ENCODE measurements at regions not wholly inside any gene's neighbourhood (a gene's known extent, or its start where the extent isn't known, plus 50 kb on each side); places are given as distances from the start of the nearest gene placed in this dataset.

DNA sequence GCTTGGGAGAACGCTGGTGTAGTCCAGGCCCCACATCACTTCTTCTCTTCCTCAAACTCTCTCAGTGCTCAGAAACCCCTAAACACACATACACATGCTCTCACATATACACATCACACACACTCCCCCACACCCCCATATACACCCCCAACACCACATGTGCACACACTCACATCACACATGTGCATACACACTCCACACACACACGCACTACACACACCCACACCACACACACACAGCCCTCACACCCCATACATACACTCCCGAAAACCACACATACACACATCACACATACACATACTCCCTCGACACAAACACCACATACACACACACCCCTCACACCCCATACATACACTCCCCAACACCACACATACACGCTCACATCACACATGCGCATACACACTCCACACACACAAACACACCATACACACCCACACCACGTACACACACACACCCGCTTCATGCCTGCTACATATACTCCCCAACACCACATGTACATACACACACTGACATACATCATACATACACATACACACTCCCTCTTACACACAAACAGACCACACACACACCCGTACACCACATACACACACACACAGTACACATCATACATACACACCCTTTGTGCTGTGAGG, 110.3 kb upstream of the TMEM170B start:
- H3K4me1 ChIP-seq (ENCODE audit: control insufficient read depth, insufficient read depth, low read length): peaks cover 24% of the 10 kb centered on the region
- H3K27ac ChIP-seq (ENCODE audit: low read depth, low read length): no peak overlapping the region
- no peak overlapping the region for H3K9ac ChIP-seq (ENCODE audit: low read depth, low read length)
- H3K9me3 ChIP-seq (ENCODE audit: control insufficient read depth, insufficient read depth, low read length): no peaks in the 10 kb centered on the region
- no peaks in the 10 kb centered on the region for H3K36me3 ChIP-seq (ENCODE audit: control insufficient read depth, insufficient read depth, low read length)
- no peak overlapping the region for H3K4me3 ChIP-seq (ENCODE audit: low read depth, low read length)
- no peaks in the 10 kb centered on the region for H3K27me3 ChIP-seq (ENCODE audit: control insufficient read depth, insufficient read depth, low read length)

DNA sequence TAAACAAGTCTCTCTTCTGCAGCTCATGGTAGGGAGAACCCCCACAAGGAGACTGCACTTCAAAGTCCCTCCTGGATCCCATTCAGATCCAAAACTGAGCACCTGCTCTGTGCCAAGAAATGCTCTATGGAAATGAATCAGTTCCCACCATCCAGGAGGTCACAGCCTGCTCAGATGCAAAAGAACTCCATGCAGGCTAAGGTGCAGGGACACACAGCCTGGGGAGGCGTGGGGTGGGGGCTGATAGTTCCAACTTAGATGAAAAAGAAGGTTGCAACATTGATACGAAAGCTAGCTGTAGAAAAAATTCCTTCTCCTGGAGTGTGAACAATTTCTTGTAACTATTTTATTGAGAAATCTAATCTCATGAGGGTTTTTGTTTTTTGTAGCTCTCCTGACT, 111.0 kb upstream of the TMEM170B start:
- Histone ChIP-seq H3K9me3 (ENCODE audit: control insufficient read depth, insufficient read depth, low read length) (no peaks in the 10 kb centered on the region), H3K36me3 (ENCODE audit: control insufficient read depth, insufficient read depth, low read length) (no peaks in the 10 kb centered on the region), H3K4me3 (ENCODE audit: low read depth, low read length) (no peak overlapping the region), H3K4me1 (ENCODE audit: control insufficient read depth, insufficient read depth, low read length) (peaks cover 24% of the 10 kb centered on the region), H3K27me3 (ENCODE audit: control insufficient read depth, insufficient read depth, low read length) (no peaks in the 10 kb centered on the region), H3K27ac (ENCODE audit: low read depth, low read length) (no peak overlapping the region), H3K9ac (ENCODE audit: low read depth, low read length) (no peak overlapping the region)

DNA sequence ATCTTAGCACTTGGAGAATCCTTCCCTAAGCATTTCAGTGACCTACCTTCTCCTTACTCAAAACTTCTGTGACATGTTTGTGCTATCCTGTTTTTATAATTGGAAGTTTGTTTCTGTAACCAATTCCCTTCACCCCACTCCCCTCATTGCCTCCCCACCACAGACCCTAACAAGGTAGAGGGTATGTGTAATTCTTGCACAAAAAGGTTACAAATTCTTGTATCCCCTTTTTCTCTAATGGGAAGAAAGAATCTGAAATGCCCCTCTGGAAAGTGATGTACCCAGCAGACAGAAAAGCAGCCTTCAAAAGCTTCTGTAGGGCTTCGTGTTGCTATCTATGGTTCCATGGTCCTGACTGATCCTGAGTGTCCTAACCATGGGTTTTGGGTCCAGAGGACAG, 111.7 kb upstream of the TMEM170B start:
- peaks cover 24% of the 10 kb centered on the region for H3K4me1 ChIP-seq (ENCODE audit: control insufficient read depth, insufficient read depth, low read length)
- no peaks in the 10 kb centered on the region for H3K9me3 ChIP-seq (ENCODE audit: control insufficient read depth, insufficient read depth, low read length)
- no peak overlapping the region for H3K9ac ChIP-seq (ENCODE audit: low read depth, low read length)
- no peaks in the 10 kb centered on the region for H3K36me3 ChIP-seq (ENCODE audit: control insufficient read depth, insufficient read depth, low read length)
- H3K4me3 ChIP-seq (ENCODE audit: low read depth, low read length): no peak overlapping the region
- H3K27me3 ChIP-seq (ENCODE audit: control insufficient read depth, insufficient read depth, low read length): no peaks in the 10 kb centered on the region
- H3K27ac ChIP-seq (ENCODE audit: low read depth, low read length): no peak overlapping the region

DNA sequence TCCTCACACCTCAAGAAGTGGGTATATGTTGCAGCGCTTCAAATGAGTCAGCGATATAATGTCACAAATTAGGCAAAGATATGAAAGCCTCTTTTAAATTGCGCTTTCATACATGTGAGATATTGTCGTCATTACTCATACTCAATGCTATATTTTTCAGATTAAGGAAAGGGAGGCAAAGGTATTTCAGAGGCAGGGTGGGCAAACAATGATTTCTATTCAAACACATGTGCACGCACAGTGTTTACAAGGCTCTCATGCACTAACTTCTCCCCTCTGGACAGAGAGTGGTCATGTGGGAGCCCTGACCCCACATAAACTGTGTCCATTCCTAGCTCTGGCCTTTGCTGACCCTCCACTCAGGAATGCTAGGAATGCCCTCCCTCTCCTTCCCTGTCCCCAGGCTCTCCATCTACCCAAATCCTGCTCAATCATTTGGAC, 112.1 kb upstream of the TMEM170B start:
- Histone ChIP-seq H3K9me3 (ENCODE audit: control insufficient read depth, insufficient read depth, low read length) (no peaks in the 10 kb centered on the region), H3K36me3 (ENCODE audit: control insufficient read depth, insufficient read depth, low read length) (no peaks in the 10 kb centered on the region), H3K9ac (ENCODE audit: low read depth, low read length) (no peak overlapping the region), H3K27ac (ENCODE audit: low read depth, low read length) (no peak overlapping the region), H3K4me1 (ENCODE audit: control insufficient read depth, insufficient read depth, low read length) (peaks cover 24% of the 10 kb centered on the region), H3K27me3 (ENCODE audit: control insufficient read depth, insufficient read depth, low read length) (no peaks in the 10 kb centered on the region), H3K4me3 (ENCODE audit: low read depth, low read length) (no peak overlapping the region)

DNA sequence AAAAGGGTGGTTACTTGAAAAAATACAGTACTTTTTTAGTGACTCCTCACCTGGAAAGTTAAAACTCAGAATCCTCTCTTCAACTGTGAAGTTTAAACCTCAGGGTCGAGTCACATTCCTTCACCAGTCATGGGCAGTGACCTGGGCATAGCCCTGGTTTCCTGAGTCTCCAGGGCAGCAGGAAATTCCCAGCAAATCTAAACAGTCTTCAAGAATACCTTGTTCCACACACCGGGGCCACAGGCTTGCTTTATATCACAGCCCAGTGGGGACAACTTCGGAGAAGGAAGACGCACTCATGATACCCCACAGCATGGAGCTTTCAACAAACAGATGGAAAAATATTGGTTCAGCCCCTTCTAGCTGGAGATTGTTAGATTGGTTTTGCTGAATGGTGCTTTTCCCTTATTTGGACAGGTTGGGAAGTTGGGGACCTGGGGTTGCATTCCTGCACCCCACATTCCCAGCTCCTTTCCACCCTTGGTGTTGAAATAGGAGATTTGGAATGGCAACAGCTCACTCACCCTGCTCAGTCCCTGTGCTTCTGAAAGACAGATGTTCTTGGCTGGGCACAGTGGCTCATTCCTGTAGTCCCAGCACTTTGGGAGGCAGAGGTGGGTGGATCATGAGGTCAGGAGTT, 113.0 kb upstream of the TMEM170B start:
- Histone ChIP-seq H3K4me3 (ENCODE audit: low read depth, low read length) (no peak overlapping the region), H3K27me3 (ENCODE audit: control insufficient read depth, insufficient read depth, low read length) (no peaks in the 10 kb centered on the region), H3K36me3 (ENCODE audit: control insufficient read depth, insufficient read depth, low read length) (no peaks in the 10 kb centered on the region), H3K9ac (ENCODE audit: low read depth, low read length) (no peak overlapping the region), H3K9me3 (ENCODE audit: control insufficient read depth, insufficient read depth, low read length) (no peaks in the 10 kb centered on the region), H3K27ac (ENCODE audit: low read depth, low read length) (no peak overlapping the region), H3K4me1 (ENCODE audit: control insufficient read depth, insufficient read depth, low read length) (peaks cover 17% of the 10 kb centered on the region)

DNA sequence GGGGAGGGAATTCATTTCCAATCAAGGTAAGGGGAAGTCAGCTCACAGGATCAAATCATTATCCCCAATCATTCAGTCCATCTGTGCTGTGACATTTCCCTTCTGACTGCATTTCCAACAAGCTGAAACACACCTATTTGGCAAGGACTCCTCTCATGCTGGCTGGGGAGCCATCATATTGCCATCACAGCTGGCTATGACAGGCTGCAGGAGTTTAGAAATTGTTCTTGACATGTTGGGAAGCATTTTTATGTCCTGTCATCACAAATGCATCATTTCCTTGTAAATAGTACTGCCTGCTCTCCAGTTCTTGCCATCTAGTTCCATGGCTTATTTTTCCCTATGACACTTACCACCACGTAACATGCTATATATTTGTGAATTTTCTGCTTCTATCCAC, 113.9 kb upstream of the TMEM170B start:
- no peak overlapping the region for H3K27ac ChIP-seq (ENCODE audit: low read depth, low read length)
- H3K36me3 ChIP-seq (ENCODE audit: control insufficient read depth, insufficient read depth, low read length): no peaks in the 10 kb centered on the region
- no peaks in the 10 kb centered on the region for H3K27me3 ChIP-seq (ENCODE audit: control insufficient read depth, insufficient read depth, low read length)
- H3K4me1 ChIP-seq (ENCODE audit: control insufficient read depth, insufficient read depth, low read length): peaks cover 9% of the 10 kb centered on the region
- no peak overlapping the region for H3K9ac ChIP-seq (ENCODE audit: low read depth, low read length)
- H3K9me3 ChIP-seq (ENCODE audit: control insufficient read depth, insufficient read depth, low read length): no peaks in the 10 kb centered on the region
- H3K4me3 ChIP-seq (ENCODE audit: low read depth, low read length): no peak overlapping the region

DNA sequence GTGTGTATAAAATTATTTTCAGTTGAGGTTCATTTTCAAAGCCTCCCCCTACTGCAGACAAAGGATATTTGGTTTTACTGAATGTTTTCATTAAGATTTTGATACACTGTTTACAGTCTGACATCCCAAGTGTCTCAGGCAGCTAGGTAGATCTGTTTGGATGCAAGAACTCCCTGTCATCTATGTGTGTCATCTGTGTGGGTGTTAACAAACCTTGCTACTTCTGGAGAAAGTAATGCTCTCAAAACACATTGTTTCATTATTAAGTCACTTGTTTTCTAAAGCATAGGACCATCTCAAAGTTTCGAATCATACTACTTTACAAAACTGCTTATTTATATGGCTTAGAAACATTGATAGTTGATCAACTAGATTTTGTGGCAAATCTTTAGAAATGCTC, 114.5 kb upstream of the TMEM170B start:
- H3K4me1 ChIP-seq (ENCODE audit: control insufficient read depth, insufficient read depth, low read length): peaks cover 3% of the 10 kb centered on the region; the same call in 1 of the 2 replicates
- no peak overlapping the region for H3K4me3 ChIP-seq (ENCODE audit: low read depth, low read length)
- no peaks in the 10 kb centered on the region for H3K9me3 ChIP-seq (ENCODE audit: control insufficient read depth, insufficient read depth, low read length)
- no peaks in the 10 kb centered on the region for H3K27me3 ChIP-seq (ENCODE audit: control insufficient read depth, insufficient read depth, low read length)
- no peak overlapping the region for H3K9ac ChIP-seq (ENCODE audit: low read depth, low read length)
- H3K27ac ChIP-seq (ENCODE audit: low read depth, low read length): no peak overlapping the region
- no peaks in the 10 kb centered on the region for H3K36me3 ChIP-seq (ENCODE audit: control insufficient read depth, insufficient read depth, low read length)

DNA sequence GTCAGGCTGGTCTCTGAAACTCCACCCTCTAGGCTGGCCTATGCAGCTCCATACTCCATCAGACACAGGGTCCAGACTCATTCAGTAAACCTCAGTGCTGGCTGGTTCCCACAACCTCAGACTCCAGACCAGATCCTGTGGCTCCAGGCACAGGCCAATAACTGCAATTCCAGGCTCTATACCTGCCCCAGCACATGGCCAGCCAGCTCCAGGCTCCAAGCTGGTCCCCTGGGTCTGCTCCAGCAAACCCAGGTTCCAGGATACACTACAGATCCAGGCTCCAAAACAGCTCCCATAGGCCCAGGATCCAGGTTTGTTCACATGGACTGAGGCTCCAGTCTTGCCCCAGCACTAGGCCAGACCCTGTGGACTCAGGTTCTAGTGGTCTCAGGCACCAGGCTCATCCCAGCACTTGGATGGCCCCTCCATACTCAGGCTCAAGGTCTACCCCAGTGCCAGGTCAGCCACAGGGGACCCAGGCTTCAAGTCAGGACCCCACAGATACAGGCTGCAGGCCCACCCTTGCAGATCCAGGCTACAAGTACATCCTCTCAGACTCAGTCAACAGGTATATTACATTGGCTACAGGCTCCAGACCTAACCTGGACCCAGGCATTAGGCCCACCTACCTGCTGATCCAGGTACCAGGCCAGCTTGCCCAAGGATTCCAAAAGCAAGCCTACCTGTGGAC, 117.6 kb upstream of the TMEM170B start:
- Histone ChIP-seq H3K27ac (ENCODE audit: low read depth, low read length) (no peak overlapping the region), H3K36me3 (ENCODE audit: control insufficient read depth, insufficient read depth, low read length) (no peaks in the 10 kb centered on the region), H3K27me3 (ENCODE audit: control insufficient read depth, insufficient read depth, low read length) (no peaks in the 10 kb centered on the region), H3K4me3 (ENCODE audit: low read depth, low read length) (no peak overlapping the region), H3K4me1 (ENCODE audit: control insufficient read depth, insufficient read depth, low read length) (no peaks in the 10 kb centered on the region), H3K9ac (ENCODE audit: low read depth, low read length) (no peak overlapping the region), H3K9me3 (ENCODE audit: control insufficient read depth, insufficient read depth, low read length) (0 out of 2 replicates have a peak, but pooled peaks cover 5% of the 10 kb centered on the region)

DNA sequence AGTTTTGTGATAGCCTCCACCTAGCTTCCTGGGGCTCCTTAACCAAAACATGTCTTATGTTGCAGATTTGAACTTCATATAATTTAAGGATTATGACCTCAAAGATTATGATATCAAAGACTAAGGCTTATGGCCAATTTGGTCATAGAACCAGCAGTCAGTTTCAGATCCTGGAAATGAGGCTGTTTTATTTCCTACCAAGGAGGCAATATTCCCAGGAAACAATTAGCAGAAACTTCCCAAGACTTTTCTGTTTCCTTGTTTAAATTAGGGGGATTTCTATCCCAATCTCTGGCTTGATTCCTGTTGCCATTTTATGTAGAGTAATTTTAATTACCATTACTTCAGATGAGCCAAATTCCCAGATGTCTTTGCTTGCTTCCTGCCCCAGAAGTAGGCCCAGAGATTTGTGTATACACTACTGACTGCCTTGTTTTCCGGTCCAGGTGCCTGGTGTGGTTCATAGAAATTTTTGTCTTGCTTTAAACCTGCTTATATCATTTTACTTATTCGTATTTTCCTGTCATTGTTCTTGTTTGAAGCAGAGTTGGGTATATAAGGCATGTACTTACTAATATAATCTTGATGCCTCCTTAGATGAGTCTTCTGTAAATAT, 119.2 kb upstream of the TMEM170B start:
- H3K9ac ChIP-seq (ENCODE audit: low read depth, low read length): no peak overlapping the region
- H3K4me1 ChIP-seq (ENCODE audit: control insufficient read depth, insufficient read depth, low read length): no peaks in the 10 kb centered on the region; the same call in 1 of the 2 replicates
- no peak overlapping the region for H3K27ac ChIP-seq (ENCODE audit: low read depth, low read length)
- 0 out of 2 replicates have a peak, but pooled peaks cover 5% of the 10 kb centered on the region for H3K9me3 ChIP-seq (ENCODE audit: control insufficient read depth, insufficient read depth, low read length)
- H3K27me3 ChIP-seq (ENCODE audit: control insufficient read depth, insufficient read depth, low read length): no peaks in the 10 kb centered on the region
- H3K36me3 ChIP-seq (ENCODE audit: control insufficient read depth, insufficient read depth, low read length): no peaks in the 10 kb centered on the region
- no peak overlapping the region for H3K4me3 ChIP-seq (ENCODE audit: low read depth, low read length)

DNA sequence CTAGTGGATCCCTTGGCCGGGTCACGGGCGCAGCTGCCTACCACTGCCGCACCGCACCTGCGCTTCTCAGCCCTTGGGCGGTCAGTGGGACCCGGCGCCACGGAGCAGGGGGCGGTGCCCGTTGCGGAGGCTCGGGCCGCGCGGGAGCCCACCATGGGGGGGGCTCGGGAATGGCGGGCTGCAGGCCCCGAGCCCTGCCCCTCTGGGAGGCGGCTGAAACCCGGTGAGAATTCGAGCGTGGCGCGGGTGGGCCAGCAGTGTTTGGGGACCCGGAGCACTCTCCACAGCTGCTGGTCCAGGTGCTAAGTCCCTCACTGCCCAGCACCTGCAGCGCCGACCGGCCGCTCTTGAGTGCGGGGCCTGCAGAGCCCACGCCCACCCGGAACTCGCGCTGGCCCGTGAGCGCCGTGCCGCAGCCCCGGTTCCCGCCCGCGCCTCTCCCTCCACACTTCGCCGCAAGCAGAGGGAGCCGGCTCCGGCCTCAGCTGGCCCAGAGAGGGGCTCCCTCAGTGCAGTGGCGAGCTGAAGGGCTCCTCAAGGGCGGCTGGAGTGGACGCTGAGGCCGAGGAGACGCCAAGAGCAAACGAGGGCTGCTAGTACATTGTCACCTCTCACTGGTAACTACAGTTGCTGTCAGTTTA, 120.5 kb upstream of the TMEM170B start:
- Histone ChIP-seq H3K27me3 (ENCODE audit: control insufficient read depth, insufficient read depth, low read length) (no peaks in the 10 kb centered on the region), H3K36me3 (ENCODE audit: control insufficient read depth, insufficient read depth, low read length) (no peaks in the 10 kb centered on the region), H3K9me3 (ENCODE audit: control insufficient read depth, insufficient read depth, low read length) (0 out of 2 replicates have a peak, but pooled peaks cover 5% of the 10 kb centered on the region), H3K9ac (ENCODE audit: low read depth, low read length) (no peak overlapping the region), H3K27ac (ENCODE audit: low read depth, low read length) (no peak overlapping the region), H3K4me1 (ENCODE audit: control insufficient read depth, insufficient read depth, low read length) (no peaks in the 10 kb centered on the region; the same call in 1 of the 2 replicates), H3K4me3 (ENCODE audit: low read depth, low read length) (no peak overlapping the region)

Data from HUES48 (cell line).